Ascending aorta (tissue), 2 donors: ENCODE measurements at regions not wholly inside any gene's neighbourhood (a gene's known extent, or its start where the extent isn't known, plus 50 kb on each side); places are given as distances from the start of the nearest gene placed in this dataset.

ENCODE experiments used
- DNase-seq, 2 donors: peaks; one replicate each; pipeline ENCODE4 v3.0.0-alpha.2; 2019; ENCODE audit warnings: low spot score in 2 of 2
- H3K27ac ChIP-seq, 2 donors: fragments of 200-600 bp; sonication (generic); one replicate each; pipeline ENCODE4 v1.5.1; 2016 to 2017; ENCODE audit warnings: mild to moderate bottlenecking in 1 of 2
- H3K27me3 ChIP-seq: fragments of 200-600 bp; sonication (generic); one replicate; pipeline ENCODE4 v1.5.1; 2017
- H3K36me3 ChIP-seq, 2 donors: fragments of 200-600 bp; sonication (generic); one replicate each; pipeline ENCODE4 v1.5.1; 2016
- H3K4me1 ChIP-seq, 2 donors: fragments of 200-600 bp; sonication (generic); one replicate each; pipeline ENCODE4 v1.5.1; 2016 to 2017; ENCODE audit warnings: mild to moderate bottlenecking in 1 of 2
- H3K4me3 ChIP-seq, 2 donors: fragments of 200-600 bp; sonication (generic); one replicate each; pipeline ENCODE4 v1.5.1; 2016 to 2017; ENCODE audit warnings: mild to moderate bottlenecking in 1 of 2
- H3K9me3 ChIP-seq, 2 donors: fragments of 200-600 bp; sonication (generic); one replicate each; pipeline ENCODE4 v1.5.1; 2016
- intact Hi-C: fragments of 100-400 bp; cut with DNase I; formaldehyde crosslinking; loops from one replicate; pipeline ENCODE4 v1.15.1; 2023
- TF ChIP-seq, protein P1 (sequence below), 3 experiments: fragments of 200-600 bp in 2 of 3; fragments of 450-650 bp in 1 of 3; sonication (generic) in 2 of 3; IDR thresholded peaks; one replicate each; pipeline ENCODE4 v1.5.1; 2016 to 2019; ENCODE audit warnings: antibody characterized with exemption in 3 of 3, mild to moderate bottlenecking in 1 of 3, moderate library complexity in 1 of 3

DNA sequence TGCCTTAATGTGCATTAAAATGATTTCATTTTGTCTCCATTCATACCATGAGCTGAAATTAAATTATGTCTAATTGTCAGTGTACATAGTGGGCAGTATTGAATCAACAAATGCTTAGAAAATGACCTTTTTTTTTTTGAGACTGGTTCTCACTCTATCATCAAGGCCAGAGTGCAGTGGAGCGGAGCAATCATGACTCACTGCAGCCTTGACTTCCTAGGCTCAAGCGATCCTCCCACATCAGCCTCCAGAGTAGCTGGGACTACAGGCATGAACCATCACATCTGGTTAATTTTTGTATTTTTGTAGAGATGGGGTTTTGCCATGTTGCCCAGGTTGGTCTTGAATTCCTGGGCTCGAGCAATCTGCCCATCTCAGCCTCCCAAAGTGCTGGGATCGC, 117.0 kb upstream of the BLID start:
- TF ChIP-seq, protein P1, sequence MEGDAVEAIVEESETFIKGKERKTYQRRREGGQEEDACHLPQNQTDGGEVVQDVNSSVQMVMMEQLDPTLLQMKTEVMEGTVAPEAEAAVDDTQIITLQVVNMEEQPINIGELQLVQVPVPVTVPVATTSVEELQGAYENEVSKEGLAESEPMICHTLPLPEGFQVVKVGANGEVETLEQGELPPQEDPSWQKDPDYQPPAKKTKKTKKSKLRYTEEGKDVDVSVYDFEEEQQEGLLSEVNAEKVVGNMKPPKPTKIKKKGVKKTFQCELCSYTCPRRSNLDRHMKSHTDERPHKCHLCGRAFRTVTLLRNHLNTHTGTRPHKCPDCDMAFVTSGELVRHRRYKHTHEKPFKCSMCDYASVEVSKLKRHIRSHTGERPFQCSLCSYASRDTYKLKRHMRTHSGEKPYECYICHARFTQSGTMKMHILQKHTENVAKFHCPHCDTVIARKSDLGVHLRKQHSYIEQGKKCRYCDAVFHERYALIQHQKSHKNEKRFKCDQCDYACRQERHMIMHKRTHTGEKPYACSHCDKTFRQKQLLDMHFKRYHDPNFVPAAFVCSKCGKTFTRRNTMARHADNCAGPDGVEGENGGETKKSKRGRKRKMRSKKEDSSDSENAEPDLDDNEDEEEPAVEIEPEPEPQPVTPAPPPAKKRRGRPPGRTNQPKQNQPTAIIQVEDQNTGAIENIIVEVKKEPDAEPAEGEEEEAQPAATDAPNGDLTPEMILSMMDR (IDR thresholded peaks at IDR 0.05), result no peak
- DNase-seq, result no peak
- intact Hi-C loops, result no loop called here
- H3K27ac ChIP-seq, result no peak overlapping the region
- H3K9me3 ChIP-seq, result no peaks in the 10 kb centered on the region
- peaks cover 0 to 16% of the 10 kb centered on the region in 2 donors for H3K4me1 ChIP-seq
- no peaks in the 10 kb centered on the region for H3K27me3 ChIP-seq
- no peak overlapping the region for H3K4me3 ChIP-seq
- H3K36me3 ChIP-seq, result no peaks in the 10 kb centered on the region

DNA sequence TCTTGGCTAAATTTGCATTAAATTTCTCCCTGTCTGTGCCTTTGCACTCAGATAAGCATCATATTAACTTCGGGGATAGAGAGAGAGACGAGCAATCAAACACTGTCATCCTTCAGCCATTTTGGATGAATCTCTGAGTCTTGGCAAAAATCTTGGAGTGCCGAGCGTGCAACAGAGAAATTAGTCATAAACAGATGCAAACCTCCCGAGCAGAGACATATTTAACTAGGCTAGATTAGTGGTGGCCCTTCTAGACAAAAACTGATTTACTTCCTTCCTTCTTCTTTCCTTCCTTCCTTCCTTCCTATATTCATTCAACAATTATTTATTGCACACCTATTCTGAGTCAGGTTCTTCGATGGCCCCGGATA, 114.4 kb upstream of the BLID start:
- H3K4me3 ChIP-seq, result no peak overlapping the region
- intact Hi-C loops, result no loop called here

DNA sequence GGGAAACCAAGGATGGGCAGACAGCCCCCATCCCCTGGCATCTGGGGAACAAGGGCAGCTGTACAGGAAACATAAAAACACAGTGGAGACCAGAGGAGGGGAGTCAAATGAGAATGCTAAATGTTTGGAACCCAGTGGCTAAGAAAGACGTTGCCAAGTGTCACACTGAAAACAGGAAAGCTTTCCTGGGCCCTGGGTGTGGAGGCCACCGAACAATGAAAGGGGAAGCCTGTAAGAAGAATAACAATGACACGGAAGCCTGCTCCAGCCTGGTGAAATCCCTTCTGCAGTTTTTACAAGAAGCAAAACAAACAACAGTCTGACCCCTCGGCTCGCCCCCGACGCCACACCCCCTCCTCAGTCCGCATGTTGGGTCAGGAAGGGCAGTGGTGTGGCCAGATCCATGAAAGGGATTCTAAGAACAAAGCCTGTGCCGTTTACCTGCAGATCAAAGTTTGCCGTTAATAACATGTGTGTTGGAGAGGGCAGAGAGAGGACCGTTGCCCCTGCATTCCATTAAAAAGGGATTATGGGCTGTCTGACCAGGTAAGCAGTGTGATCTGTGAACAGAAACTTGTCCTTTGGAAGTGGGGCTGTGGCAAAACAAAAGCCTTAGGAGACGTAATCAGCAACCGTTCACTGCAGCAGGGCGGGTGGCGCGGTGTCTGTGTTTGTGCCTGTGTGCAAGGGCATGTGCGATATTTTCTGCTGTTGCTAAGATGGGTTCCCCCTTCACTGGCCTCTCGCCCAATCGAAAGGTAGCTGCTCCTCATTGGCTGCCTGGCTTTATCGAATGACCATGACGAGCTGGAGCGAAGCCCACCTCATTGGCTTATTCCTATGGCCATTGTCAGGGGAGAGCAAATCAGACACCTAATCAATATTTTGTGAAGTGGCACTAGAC, 113.7 kb upstream of the BLID start:
- DNase-seq, result no peak
- TF ChIP-seq, protein P1 (IDR thresholded peaks at IDR 0.05), result no peak
- intact Hi-C loops, result loop anchor here (5.0 kb wide), 1 partner anchor 38 kb away; no protein-coding TSS in a partner anchor
- H3K4me3 ChIP-seq, result no peak overlapping the region
- H3K36me3 ChIP-seq, result no peaks in the 10 kb centered on the region
- no peaks in the 10 kb centered on the region for H3K27me3 ChIP-seq
- peak overlapping the region in 1 of 2 donors; percentile 21 for H3K27ac ChIP-seq
- peaks cover 0 to 17% of the 10 kb centered on the region in 2 donors for H3K4me1 ChIP-seq
- no peaks in the 10 kb centered on the region for H3K9me3 ChIP-seq

More for the DNA sequence above, 114.4 kb upstream of the BLID start:
- H3K9me3 ChIP-seq, result no peaks in the 10 kb centered on the region
- no peaks in the 10 kb centered on the region for H3K27me3 ChIP-seq
- TF ChIP-seq, protein P1 (IDR thresholded peaks at IDR 0.05), result no peak
- no peaks in the 10 kb centered on the region for H3K36me3 ChIP-seq
- H3K4me1 ChIP-seq, result peaks cover 0 to 17% of the 10 kb centered on the region in 2 donors
- no peak overlapping the region for H3K27ac ChIP-seq
- no peak for DNase-seq

DNA sequence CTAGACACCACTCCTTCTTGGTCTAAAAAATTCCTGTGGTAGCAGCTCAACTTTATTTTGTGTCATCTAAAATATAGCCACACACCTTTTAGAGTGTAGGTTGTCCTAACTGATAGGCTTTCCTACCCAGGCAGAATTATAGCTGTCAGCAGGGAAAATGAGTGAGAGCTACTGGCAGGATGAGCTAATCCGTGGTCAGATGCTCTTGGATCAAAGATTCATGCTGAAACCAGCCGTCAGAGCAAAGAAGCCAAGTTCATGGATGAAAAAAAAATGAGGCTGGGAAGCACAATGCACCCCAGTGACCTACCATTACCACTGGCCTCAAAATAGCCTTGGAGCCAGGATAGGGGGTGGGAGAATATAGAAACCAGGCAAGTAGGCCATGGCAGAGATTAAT, 113.1 kb upstream of the BLID start:
- no peak for DNase-seq
- Histone ChIP-seq H3K27me3 (no peaks in the 10 kb centered on the region), H3K27ac (peak overlapping the region in 1 of 2 donors; percentile 21), H3K36me3 (no peaks in the 10 kb centered on the region), H3K4me3 (no peak overlapping the region), H3K9me3 (no peaks in the 10 kb centered on the region), H3K4me1 (peaks cover 0 to 17% of the 10 kb centered on the region in 2 donors)
- intact Hi-C loops, result loop anchor here (5.0 kb wide), 1 partner anchor 38 kb away; no protein-coding TSS in a partner anchor
- TF ChIP-seq, protein P1 (IDR thresholded peaks at IDR 0.05), result no peak

DNA sequence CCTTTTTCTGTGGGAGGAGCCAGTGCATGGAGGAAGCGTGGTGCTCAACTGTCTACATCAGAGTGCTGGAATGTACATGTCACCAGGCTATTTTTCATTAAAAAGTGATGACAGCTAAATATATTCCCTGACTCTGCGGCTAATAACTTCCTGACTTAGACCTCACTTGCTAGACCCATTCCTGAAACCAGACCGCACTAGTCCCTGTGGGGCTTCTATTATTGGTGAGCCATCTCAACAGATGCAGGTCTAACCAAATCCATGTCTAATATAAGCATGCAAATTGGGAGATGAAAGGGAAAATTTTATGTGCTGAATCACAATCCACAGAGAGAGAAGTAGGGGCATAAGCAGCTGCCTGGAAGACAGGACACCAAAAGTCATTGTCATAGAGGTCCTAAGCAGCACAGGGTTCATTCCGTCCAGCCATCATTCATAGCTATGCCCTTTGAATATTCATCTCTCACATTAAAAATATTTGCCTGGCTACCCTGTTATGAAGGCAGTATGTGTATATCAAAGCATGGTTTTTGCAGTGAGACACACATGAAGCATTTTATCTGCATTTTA, 110.9 kb upstream of the BLID start:
- H3K36me3 ChIP-seq, result no peaks in the 10 kb centered on the region
- H3K27ac ChIP-seq, result no peak overlapping the region
- TF ChIP-seq, protein P1 (IDR thresholded peaks at IDR 0.05), result no peak
- H3K4me1 ChIP-seq, result peaks cover 0 to 17% of the 10 kb centered on the region in 2 donors
- intact Hi-C loops, result loop anchor here (5.0 kb wide), 1 partner anchor 40 kb away; no protein-coding TSS in a partner anchor
- no peaks in the 10 kb centered on the region for H3K27me3 ChIP-seq
- H3K4me3 ChIP-seq, result no peak overlapping the region
- DNase-seq, result no peak
- no peaks in the 10 kb centered on the region for H3K9me3 ChIP-seq
